OCI-LY7 (cell line): ENCODE measurements at regions not wholly inside any gene's neighbourhood (a gene's known extent, or its start where the extent isn't known, plus 50 kb on each side); places are given as distances from the start of the nearest gene placed in this dataset.

Experiments used
- BruUV-seq: library from RNA; stranded (reverse); fragments of 400-500 nt; replicated peaks from 2 replicates; lab custom pipeline; 2021; lab: Mats Ljungman, UMichigan
- CTCF ChIA-PET: fragments of 300-600 bp; sonication (Branson Sonifier 250); formaldehyde crosslinking; loops from one replicate; lab custom pipeline; 2022; ENCODE audit warnings: antibody characterized with exemption; ENCODE audit not compliant: unreplicated experiment; lab: Charles Lee
- POLR2A ChIA-PET: fragments of 300-600 bp; sonication (Branson Sonifier 250); formaldehyde crosslinking; loops from one replicate; lab custom pipeline; 2022; ENCODE audit warnings: antibody characterized with exemption; lab: Charles Lee
- DNase-seq: peaks from one replicate; pipeline ENCODE4 v3.0.0-alpha.2; 2015; ENCODE audit warnings: low spot score
- H2AFZ ChIP-seq: fragments of 200-600 bp; sonication (generic), shearing (Covaris generic); 2 replicates; pipeline ENCODE4 v1.6.1; 2014; ENCODE audit warnings: mild to moderate bottlenecking, antibody characterized with exemption, low read length, moderate library complexity
- H3K27ac ChIP-seq: fragments of 200-600 bp; sonication (generic); 2 replicates; pipeline ENCODE4 v1.5.1; 2014; ENCODE audit warnings: mixed run types, low read depth, mild to moderate bottlenecking, moderate library complexity, low read length, inconsistent platforms; ENCODE audit not compliant: poor library complexity, severe bottlenecking
- H3K36me3 ChIP-seq: fragments of 200-600 bp; sonication (generic); 2 replicates; pipeline ENCODE4 v1.6.1; 2014; ENCODE audit warnings: mild to moderate bottlenecking, antibody characterized with exemption, low read length, moderate library complexity, mixed read lengths; ENCODE audit not compliant: insufficient read depth
- H3K4me1 ChIP-seq: fragments of 200-600 bp; sonication (generic); 2 replicates; pipeline ENCODE4 v1.5.1; 2014; ENCODE audit warnings: mild to moderate bottlenecking, low read length; ENCODE audit not compliant: insufficient read depth, poor library complexity, severe bottlenecking
- H3K4me2 ChIP-seq: fragments of 200-600 bp; sonication (generic); 2 replicates; pipeline ENCODE4 v1.6.1; 2014; ENCODE audit warnings: mild to moderate bottlenecking, low read length
- H3K4me3 ChIP-seq: fragments of 200-600 bp; sonication (generic); 2 replicates; pipeline ENCODE4 v1.5.1; 2014; ENCODE audit warnings: mild to moderate bottlenecking, low read depth, low read length; ENCODE audit not compliant: poor library complexity, severe bottlenecking
- H3K79me2 ChIP-seq: fragments of 200-600 bp; sonication (generic); 2 replicates; pipeline ENCODE4 v1.6.1; 2016; ENCODE audit warnings: low read depth, mild to moderate bottlenecking, low read length, moderate library complexity, mixed read lengths; ENCODE audit not compliant: insufficient read depth
- H3K9me2 ChIP-seq: fragments of 200-600 bp; sonication (generic); 2 replicates; pipeline ENCODE4 v1.6.1; 2016; ENCODE audit warnings: mild to moderate bottlenecking, low read length, mixed read lengths; ENCODE audit not compliant: insufficient read depth
- H3K9me3 ChIP-seq: fragments of 200-600 bp; sonication (generic); 2 replicates; pipeline ENCODE4 v1.6.1; 2014; ENCODE audit warnings: mild to moderate bottlenecking, mixed run types, low read length, mixed read lengths
- H4K20me1 ChIP-seq: fragments of 200-600 bp; sonication (generic); 2 replicates; pipeline ENCODE4 v1.6.1; 2014; ENCODE audit warnings: mild to moderate bottlenecking, antibody characterized with exemption, low read length, moderate library complexity, mixed read lengths; ENCODE audit not compliant: insufficient read depth
- EZH2phosphoT487 ChIP-seq: fragments of 200-600 bp; sonication (generic); IDR thresholded peaks from 2 replicates; pipeline ENCODE4 v1.6.1; 2018; ENCODE audit warnings: low read depth, borderline replicate concordance, mild to moderate bottlenecking, mixed run types, antibody characterized with exemption, low read length, moderate library complexity, mixed read lengths
- intact Hi-C: fragments of 100-400 bp; cut with micrococcal nuclease; formaldehyde crosslinking; loops from one replicate; pipeline ENCODE4 v1.10.0; 2022; ENCODE audit not compliant: unreplicated experiment
- TF ChIP-seq, protein P1 (sequence below): fragments of 200-600 bp; sonication (generic); conservative IDR thresholded peaks from 2 replicates; pipeline ENCODE4 v1.5.1; 2014; ENCODE audit warnings: mild to moderate bottlenecking, antibody characterized with exemption, low read length, moderate library complexity, mixed read lengths

- H3K79me2 ChIP-seq: no peaks in the 10 kb centered on the region
- no TSS peak for BruUV-seq
- H3K4me3 ChIP-seq: no peak overlapping the region
- TF ChIP-seq, protein P1, sequence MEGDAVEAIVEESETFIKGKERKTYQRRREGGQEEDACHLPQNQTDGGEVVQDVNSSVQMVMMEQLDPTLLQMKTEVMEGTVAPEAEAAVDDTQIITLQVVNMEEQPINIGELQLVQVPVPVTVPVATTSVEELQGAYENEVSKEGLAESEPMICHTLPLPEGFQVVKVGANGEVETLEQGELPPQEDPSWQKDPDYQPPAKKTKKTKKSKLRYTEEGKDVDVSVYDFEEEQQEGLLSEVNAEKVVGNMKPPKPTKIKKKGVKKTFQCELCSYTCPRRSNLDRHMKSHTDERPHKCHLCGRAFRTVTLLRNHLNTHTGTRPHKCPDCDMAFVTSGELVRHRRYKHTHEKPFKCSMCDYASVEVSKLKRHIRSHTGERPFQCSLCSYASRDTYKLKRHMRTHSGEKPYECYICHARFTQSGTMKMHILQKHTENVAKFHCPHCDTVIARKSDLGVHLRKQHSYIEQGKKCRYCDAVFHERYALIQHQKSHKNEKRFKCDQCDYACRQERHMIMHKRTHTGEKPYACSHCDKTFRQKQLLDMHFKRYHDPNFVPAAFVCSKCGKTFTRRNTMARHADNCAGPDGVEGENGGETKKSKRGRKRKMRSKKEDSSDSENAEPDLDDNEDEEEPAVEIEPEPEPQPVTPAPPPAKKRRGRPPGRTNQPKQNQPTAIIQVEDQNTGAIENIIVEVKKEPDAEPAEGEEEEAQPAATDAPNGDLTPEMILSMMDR: no peak
- TF ChIP-seq EZH2phosphoT487: no peak
- H3K9me2 ChIP-seq: no peaks in the 10 kb centered on the region
- no peak for DNase-seq
- H4K20me1 ChIP-seq: no peaks in the 10 kb centered on the region
- intact Hi-C loops: no loop called here
- POLR2A ChIA-PET: interaction anchor here (0.6 kb wide), 1 partner anchor 21 kb away, joined by 3 read pairs; no protein-coding TSS in a partner anchor
- CTCF ChIA-PET: no interaction called here
- H2AFZ ChIP-seq: no peak overlapping the region
- no peaks in the 10 kb centered on the region for H3K9me3 ChIP-seq
- no peaks in the 10 kb centered on the region for H3K4me1 ChIP-seq
- H3K36me3 ChIP-seq: no peaks in the 10 kb centered on the region
- no peak overlapping the region for H3K27ac ChIP-seq
- no peak overlapping the region for H3K4me2 ChIP-seq
These were observed 228.6 kb upstream of the E2F7 start for GRCh38 chr12:77294016-77294415.

DNA sequence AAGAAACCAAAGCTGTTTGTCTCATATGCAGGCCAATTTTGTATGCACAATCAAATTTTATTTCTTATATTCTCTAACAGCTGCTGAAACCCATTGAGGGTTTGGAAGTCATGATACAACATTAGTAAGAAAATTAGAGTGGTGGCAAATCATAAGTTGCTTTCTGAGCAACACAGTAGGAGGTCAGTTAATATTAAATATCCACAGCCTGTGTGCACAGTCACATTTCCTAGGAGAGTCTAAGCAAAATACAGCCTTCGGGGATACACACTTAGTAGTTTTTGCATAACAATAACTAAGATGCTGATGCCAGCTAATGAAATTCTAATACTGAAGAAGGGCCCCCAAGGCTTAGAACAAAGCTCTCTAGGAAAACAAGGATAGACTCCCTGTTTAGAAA is 209.6 kb upstream of the E2F7 start:
- POLR2A ChIA-PET: no interaction called here
- no peaks in the 10 kb centered on the region for H3K4me1 ChIP-seq

DNA sequence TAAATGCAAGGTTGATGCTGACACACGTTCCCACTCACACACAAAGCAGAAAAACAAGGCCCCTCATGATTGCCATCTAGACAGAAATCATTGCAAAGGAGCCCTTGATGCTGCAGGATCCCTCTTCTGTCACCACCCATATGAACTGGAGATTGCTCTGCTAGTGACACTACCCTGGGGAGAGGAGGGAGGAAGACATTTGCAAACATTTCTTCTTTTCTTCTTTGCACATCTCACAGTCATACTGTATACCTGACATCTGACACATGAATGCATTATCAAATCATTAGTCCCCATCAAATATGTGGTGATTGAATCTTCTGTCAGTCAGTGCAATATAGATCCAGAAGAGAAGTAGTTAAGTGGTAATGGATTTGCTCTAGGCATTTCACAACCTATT is 208.5 kb upstream of the E2F7 start:
- no peaks in the 10 kb centered on the region for H3K4me1 ChIP-seq
- no peak overlapping the region for H3K4me3 ChIP-seq
- POLR2A ChIA-PET: no interaction called here
- no peak overlapping the region for H2AFZ ChIP-seq
- TF ChIP-seq EZH2phosphoT487: no peak
- TF ChIP-seq, protein P1: no peak
- H3K27ac ChIP-seq: no peak overlapping the region
- intact Hi-C loops: no loop called here
- no peaks in the 10 kb centered on the region for H4K20me1 ChIP-seq
- DNase-seq: no peak
- no peaks in the 10 kb centered on the region for H3K36me3 ChIP-seq
- H3K9me3 ChIP-seq: no peaks in the 10 kb centered on the region
- no peaks in the 10 kb centered on the region for H3K9me2 ChIP-seq
- no TSS peak for BruUV-seq
- CTCF ChIA-PET: no interaction called here
- no peaks in the 10 kb centered on the region for H3K79me2 ChIP-seq
- H3K4me2 ChIP-seq: no peak overlapping the region

More for the DNA sequence above, 209.6 kb upstream of the E2F7 start:
- no peaks in the 10 kb centered on the region for H3K79me2 ChIP-seq
- H3K4me3 ChIP-seq: no peak overlapping the region
- no peak overlapping the region for H3K27ac ChIP-seq
- intact Hi-C loops: no loop called here
- BruUV-seq: no TSS peak
- H3K9me3 ChIP-seq: no peaks in the 10 kb centered on the region
- no peak for DNase-seq
- CTCF ChIA-PET: no interaction called here
- TF ChIP-seq, protein P1: no peak
- TF ChIP-seq EZH2phosphoT487: no peak
- no peaks in the 10 kb centered on the region for H3K36me3 ChIP-seq
- H3K4me2 ChIP-seq: no peak overlapping the region
- no peaks in the 10 kb centered on the region for H4K20me1 ChIP-seq
- no peaks in the 10 kb centered on the region for H3K9me2 ChIP-seq
- no peak overlapping the region for H2AFZ ChIP-seq
